Panc1 (cell line): ENCODE measurements at regions not wholly inside any gene's neighbourhood (a gene's known extent, or its start where the extent isn't known, plus 50 kb on each side); places are given as distances from the start of the nearest gene placed in this dataset.

ENCODE experiments used
- ATAC-seq: fragments of 200-7000 bp; cut with Tn5 transposase; 2 replicates; pipeline ENCODE4 v1.9.1; 2020; ENCODE audit warnings: mild to moderate bottlenecking, moderate library complexity
- BruUV-seq: library from RNA; stranded (reverse); fragments of 400-500 nt; replicated peaks from 2 replicates; lab custom pipeline; 2021; lab: Mats Ljungman, UMichigan
- CTCF ChIA-PET: fragments of 300-600 bp; sonication (Branson Sonifier 250); formaldehyde crosslinking; loops from one replicate; lab custom pipeline; 2022; ENCODE audit warnings: antibody characterized with exemption; lab: Charles Lee
- POLR2A ChIA-PET: fragments of 300-600 bp; sonication (Branson Sonifier 250); formaldehyde crosslinking; loops from one replicate; lab custom pipeline; 2022; ENCODE audit warnings: antibody characterized with exemption; lab: Charles Lee
- DNase-seq: peaks from one replicate; pipeline ENCODE4 v3.0.0-alpha.2; 2010; ENCODE audit warnings: low read depth, low spot score
- H3K27ac ChIP-seq: 2 replicates; pipeline ENCODE4 v1.5.1; 2011; ENCODE audit warnings: mild to moderate bottlenecking, low read length, inconsistent platforms
- H3K27me3 ChIP-seq: fragments of 200-500 bp; sonication (Bioruptor generic); 2 replicates; pipeline ENCODE4 v1.6.0; 2014; ENCODE audit warnings: low read length, inconsistent platforms; ENCODE audit not compliant: control insufficient read depth, insufficient read depth
- H3K36me3 ChIP-seq: fragments of 200-500 bp; sonication (Bioruptor generic); 2 replicates; pipeline ENCODE4 v1.5.1; 2014; ENCODE audit warnings: inconsistent platforms, mild to moderate bottlenecking, low read length, moderate library complexity; ENCODE audit not compliant: control insufficient read depth, insufficient read depth
- H3K4me1 ChIP-seq: 2 replicates; pipeline ENCODE4 v1.5.1; 2011; ENCODE audit warnings: inconsistent platforms, mild to moderate bottlenecking, low read length, moderate library complexity; ENCODE audit not compliant: control insufficient read depth, insufficient read depth
- H3K4me3 ChIP-seq, 2 experiments: 2 replicates each; pipeline ENCODE4 v1.5.1; 2011 to 2012; ENCODE audit warnings: low read depth in 2 of 2, low read length in 2 of 2, mild to moderate bottlenecking in 2 of 2, inconsistent platforms in 1 of 2, moderate library complexity in 1 of 2
- H3K9me3 ChIP-seq: fragments of 200-500 bp; sonication (Bioruptor generic); 2 replicates; pipeline ENCODE4 v1.5.1; 2014; ENCODE audit warnings: low read depth, mild to moderate bottlenecking, inconsistent platforms, low read length, moderate library complexity; ENCODE audit not compliant: control insufficient read depth, insufficient read depth
- CTCF ChIP-seq: fragments of 450-650 bp; IDR thresholded peaks from 2 replicates; pipeline ENCODE4 v1.5.1; 2017; ENCODE audit warnings: mild to moderate bottlenecking
- POLR2AphosphoS5 ChIP-seq: IDR thresholded peaks from 2 replicates; pipeline ENCODE4 v1.6.1; 2012; ENCODE audit warnings: mild to moderate bottlenecking, low read depth, low read length, moderate library complexity
- REST ChIP-seq, 2 experiments: IDR thresholded peaks; 2 replicates each; pipeline ENCODE4 v1.6.1; 2011 to 2012; ENCODE audit warnings: low read depth in 2 of 2, control low read depth in 1 of 2, low read length in 1 of 2, mild to moderate bottlenecking in 1 of 2, moderate library complexity in 1 of 2; ENCODE audit not compliant: insufficient read depth in 1 of 2
- SIN3A ChIP-seq: IDR thresholded peaks from 2 replicates; pipeline ENCODE4 v1.6.1; 2012; ENCODE audit warnings: low read depth, mild to moderate bottlenecking, low read length, moderate library complexity, borderline replicate concordance; ENCODE audit not compliant: insufficient read depth
- TCF7L2 ChIP-seq: IDR thresholded peaks from 2 replicates; pipeline ENCODE4 v1.6.1; 2011; ENCODE audit warnings: mild to moderate bottlenecking, low read depth, low read length, inconsistent platforms
- in situ Hi-C: cut with HindIII; loops from 2 replicates; pipeline ENCODE4 v1.10.0; 2016; ENCODE audit warnings: low sequenced_read_pairs, low pct_unique_long_range_greater_than_20kb
- intact Hi-C: fragments of 100-400 bp; cut with micrococcal nuclease; formaldehyde crosslinking; loops from one replicate; pipeline ENCODE4 v1.10.0; 2022; ENCODE audit not compliant: unreplicated experiment

- H3K4me1 ChIP-seq: no peaks in the 10 kb centered on the region
- no peak overlapping the region for H3K4me3 ChIP-seq
- DNase-seq (no peak), ATAC-seq (no peak)
- no TSS peak for BruUV-seq
- no peak for TF ChIP-seq TCF7L2
- TF ChIP-seq SIN3A: no peak
- no peak for TF ChIP-seq POLR2AphosphoS5
- no peak for TF ChIP-seq REST (IDR thresholded peaks at IDR 0.05; ENCODE audit: insufficient read depth in 1 of 2, low read depth in 2 of 2, low read length in 1 of 2)
- intact Hi-C loops: no loop called here
- no peak overlapping the region for H3K27ac ChIP-seq
- no peaks in the 10 kb centered on the region for H3K36me3 ChIP-seq
- in situ Hi-C loops: no loop called here
- CTCF ChIA-PET: no interaction called here
- H3K27me3 ChIP-seq: no peaks in the 10 kb centered on the region
- POLR2A ChIA-PET: no interaction called here
- H3K9me3 ChIP-seq: peaks cover 5% of the 10 kb centered on the region; the same call in 1 of the 2 replicates
Measured at GRCh38 chr3:163576314-163576713, 1502.0 kb downstream of the SI start.

DNA sequence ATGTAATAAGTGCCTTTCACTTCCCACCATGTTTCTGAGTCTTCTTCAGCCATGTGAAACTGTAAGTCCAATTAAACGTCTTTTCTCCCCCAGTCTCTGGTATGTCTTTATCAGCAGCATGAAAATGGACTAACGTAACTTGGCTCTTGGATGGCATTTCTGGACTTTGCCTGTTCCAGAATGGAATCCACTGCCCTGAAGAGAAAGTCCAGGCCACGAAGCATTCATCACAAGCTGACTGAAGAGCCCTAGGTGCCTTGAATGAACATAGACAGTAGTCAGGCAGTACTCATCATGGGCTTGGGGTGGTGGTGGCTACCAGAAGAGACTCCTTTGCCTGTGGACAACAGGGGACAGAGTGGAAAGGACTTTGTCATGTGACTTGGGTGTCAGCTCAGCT, 1505.0 kb downstream of the SI start:
- Histone ChIP-seq H3K27me3 (no peaks in the 10 kb centered on the region), H3K27ac (no peak overlapping the region), H3K36me3 (no peaks in the 10 kb centered on the region), H3K9me3 (no peaks in the 10 kb centered on the region; the same call in 1 of the 2 replicates), H3K4me1 (no peaks in the 10 kb centered on the region), H3K4me3 (no peak overlapping the region)
- no TSS peak for BruUV-seq
- in situ Hi-C loops: no loop called here
- intact Hi-C loops: no loop called here
- ChIA-PET CTCF (no interaction called here), POLR2A (no interaction called here)
- no peak for TF ChIP-seq REST (IDR thresholded peaks at IDR 0.05; ENCODE audit: insufficient read depth in 1 of 2, low read depth in 2 of 2, low read length in 1 of 2)
- no peak for TF ChIP-seq SIN3A
- TF ChIP-seq POLR2AphosphoS5: no peak
- no peak for TF ChIP-seq CTCF
- TF ChIP-seq TCF7L2: no peak
- no peak for DNase-seq
- no peak for ATAC-seq
